Stimulated activated CD4-positive, alpha-beta T cell treated with anti-CD3 and anti-CD28 coated beads, Interleukin-4, amount 100 ng/mL, for 48 hours (primary cell): ENCODE measurements at regions not wholly inside any gene's neighbourhood (a gene's known extent, or its start where the extent isn't known, plus 50 kb on each side); places are given as distances from the start of the nearest gene placed in this dataset.

Experiments
- DNase-seq, 2 donors: peaks; one replicate each; pipeline ENCODE4 v3.0.0-alpha.2; 2020; ENCODE audit warnings: low read depth in 2 of 2

DNA sequence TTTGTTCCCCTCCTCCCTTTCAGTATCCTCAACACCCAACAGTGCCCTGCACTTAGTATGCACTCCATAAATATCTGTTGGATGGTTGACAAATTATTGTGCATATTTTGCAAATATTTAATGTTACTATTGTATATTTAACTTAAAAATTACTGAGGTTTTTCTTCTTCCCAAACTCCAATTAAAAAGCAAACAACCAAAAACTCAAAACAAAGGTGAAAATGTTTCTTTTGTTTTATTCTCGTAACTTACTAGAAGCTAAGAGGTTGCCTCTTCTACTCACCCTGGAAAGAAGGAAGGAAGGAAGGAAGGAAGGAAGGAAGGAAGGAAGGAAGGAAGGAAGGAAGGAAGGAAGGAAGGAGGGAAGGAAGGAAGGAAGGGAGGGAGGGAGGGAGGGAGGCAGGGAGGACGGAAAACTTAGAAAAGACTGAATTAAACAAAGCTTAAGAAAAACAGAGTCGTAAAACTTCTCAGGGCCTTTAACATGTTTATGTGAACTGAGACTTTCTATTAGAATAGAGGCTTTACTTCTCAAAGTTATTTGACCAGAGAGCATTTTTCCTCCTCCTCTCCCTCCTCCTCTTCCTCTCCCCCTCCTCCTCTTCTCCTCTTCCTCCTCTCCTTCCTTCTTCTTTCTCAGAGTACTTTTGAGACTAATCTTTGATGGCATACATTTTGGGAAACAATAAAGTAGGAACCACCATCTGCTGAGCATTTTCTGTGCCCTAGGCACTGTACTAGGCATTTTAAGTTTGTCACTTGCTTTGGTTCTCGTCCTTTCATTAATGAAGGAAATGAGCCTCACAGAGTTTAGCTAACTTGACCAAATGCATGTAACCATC, 396.6 kb upstream of the WWC1 start:
- DNase-seq = no peak

DNA sequence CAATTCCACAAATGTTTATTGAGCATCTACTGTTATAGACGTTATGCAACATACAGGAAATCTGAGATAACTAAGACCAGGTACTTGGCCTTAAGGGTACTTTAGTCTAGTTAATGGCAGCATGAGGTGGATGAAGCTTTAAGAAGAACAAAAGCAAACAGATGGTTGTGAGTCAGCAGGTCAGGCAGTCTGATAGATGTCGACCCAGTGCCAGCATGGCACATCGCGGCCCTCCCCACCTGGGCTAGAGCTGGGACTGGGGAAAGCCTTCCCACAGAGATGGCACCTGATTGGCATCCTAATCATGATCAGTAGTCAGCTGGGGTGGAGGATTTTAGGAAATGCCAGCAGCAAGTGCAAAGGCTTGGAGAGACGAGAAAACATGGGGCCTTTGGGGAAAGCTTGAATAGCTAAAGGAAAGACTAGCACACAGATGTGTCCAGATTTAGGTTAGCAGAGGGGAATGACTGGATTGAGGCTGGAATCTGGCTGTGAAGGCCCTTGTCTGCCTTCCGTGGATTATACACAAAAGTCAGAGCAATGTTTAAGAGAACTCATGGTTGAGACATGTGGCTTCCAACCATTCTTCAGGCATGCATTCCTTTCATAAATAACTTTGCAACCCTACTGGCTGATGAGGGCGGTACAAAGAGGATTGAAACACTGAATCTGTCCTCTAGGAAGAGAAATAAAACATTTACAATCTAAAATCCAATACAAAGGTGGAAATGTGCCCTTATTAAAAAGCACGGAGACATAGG, 395.4 kb upstream of the WWC1 start:
- no peak for DNase-seq

DNA sequence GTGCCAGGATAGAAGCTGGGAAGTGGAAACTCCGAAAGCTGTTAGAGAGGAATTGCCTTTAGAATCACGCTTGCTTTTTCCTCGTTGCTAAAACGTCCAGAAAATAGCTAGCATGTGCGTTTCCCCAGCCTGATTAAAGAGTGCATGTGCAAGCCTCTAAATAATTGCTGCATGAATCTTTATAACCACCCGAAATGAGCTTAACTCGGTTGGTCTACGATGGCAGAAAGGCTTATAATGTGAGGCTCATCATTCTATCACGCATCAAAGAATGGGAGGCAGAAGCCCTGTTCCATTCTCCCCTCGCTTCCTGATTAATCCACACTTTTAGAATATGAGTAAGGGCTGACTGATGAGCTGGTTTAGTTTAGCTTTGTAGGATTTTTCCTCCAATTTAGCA, 394.6 kb upstream of the WWC1 start:
- DNase-seq = no peak

DNA sequence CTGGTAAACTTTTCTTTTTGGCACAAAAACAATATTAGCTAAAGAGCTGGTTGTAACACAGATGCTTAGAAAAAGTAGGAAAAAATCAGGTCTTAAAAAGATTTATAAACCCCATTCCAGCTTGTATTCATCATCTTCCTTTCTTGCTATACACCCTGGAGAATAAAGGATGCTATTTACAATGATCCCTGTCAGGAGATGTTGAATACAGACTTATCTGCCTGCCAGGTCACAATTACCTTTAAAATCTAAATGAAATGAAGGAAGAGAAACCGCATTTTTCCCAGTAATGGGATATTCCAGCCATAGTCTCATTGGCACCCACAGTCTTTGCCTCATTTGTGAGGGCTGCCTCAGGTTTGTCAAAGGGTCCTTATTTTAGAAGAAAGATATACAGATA, 394.1 kb upstream of the WWC1 start:
- DNase-seq = no peak

DNA sequence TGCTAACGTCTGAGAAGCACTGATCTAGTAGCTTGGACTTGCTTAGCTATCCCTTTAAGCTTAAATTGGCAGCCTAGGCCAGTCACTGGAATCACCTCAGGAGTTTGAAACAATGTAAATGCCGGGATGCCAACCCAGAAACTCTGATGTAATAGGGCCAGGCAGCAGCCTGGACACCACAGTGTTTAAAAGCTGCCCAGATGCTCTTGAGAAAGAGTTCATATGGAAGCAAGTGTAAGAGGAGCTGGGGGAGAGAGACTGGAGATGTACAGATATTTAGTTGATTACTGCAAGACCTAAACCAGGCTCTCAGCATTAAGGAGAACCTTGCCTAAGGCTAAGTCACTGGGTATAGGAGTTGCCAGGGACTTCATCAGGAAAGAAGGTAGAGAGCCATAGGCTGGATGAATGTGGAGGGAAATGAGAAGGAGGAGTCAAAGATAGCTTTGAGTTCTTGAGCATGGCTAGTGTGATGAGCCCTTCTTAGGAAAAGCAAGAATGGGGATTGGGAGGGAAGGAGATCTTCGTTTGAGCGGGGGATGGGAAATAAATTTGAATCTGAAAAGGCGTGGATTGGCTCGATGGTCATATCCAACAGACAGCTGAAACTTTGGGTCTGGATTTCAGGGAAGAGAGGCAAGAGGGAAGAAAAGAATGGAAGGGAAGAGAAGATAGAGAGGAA, 392.9 kb upstream of the WWC1 start:
- no peak for DNase-seq

DNA sequence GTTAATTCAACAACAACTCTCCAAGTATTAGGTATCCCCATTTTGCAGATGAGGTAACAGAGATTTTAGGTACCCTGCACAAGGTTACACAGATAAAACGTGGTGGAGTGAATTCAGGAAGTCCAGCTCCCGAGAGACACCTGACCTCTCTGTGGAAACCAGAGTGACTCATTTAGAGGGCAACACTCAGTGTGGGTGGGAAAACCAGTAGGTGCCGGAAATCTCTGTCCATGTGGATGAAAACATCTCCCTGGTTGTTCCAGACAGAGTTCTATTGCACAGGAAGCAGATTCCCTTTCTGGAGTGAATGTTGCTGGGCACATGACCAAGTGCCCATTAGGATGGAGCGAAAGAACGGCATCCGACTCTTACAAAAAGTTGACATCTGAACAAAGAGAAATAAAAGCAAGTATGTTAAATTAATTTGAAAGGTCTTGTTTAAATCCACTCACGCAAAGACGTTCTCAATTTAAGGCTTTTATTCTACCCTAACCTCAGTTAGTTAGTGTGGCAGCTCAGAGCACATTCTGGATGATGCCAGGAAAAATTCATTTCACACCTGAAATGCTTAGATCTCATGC, 391.9 kb upstream of the WWC1 start:
- no peak for DNase-seq

DNA sequence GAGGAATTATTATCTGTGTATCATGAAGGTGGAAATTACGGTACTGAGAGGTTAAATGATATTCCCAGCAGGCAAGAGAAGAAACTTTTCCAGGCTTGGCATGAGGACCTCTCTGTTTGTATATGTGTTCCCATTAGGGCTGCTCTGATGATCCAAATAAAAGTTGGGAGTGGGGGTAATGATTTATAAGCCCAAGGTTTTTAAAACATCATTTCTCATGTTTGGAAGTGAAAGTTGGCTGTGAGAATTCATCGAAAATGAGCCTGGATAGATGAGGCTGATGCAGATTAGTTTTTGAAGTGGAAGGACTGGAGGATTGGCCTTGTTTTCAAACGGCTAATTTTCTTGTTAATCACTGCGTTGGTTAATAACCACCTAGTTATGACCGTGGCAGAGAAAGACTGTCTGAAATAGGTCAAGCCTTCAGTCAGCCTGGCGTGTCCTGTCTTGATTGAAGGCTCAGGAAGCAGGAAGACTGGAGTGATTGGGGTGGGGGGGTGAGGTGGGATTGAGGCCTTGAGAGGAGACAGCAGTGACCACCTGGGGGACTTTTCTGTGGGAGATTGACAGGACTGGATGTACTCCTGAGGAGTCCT, 391.0 kb upstream of the WWC1 start:
- no peak for DNase-seq

DNA sequence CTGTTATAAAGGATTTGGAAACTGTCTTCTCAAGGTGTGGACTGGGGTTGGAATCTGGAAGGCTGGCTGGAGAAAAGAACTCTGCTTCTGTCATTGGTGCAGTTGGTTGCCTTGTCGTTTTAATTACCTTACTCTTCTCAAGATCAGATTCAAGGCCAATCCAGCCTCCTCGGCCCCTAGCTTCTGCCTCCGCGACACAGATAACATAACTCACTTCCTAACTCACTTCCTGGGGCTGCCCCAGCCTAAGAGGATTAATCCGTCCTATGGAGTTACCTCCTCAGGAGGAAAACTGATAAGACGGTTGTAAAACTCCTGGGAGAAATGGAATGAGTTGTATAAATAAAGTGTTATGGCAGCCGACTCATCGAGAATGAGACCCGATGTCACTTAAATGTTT, 389.1 kb upstream of the WWC1 start:
- no peak for DNase-seq

DNA sequence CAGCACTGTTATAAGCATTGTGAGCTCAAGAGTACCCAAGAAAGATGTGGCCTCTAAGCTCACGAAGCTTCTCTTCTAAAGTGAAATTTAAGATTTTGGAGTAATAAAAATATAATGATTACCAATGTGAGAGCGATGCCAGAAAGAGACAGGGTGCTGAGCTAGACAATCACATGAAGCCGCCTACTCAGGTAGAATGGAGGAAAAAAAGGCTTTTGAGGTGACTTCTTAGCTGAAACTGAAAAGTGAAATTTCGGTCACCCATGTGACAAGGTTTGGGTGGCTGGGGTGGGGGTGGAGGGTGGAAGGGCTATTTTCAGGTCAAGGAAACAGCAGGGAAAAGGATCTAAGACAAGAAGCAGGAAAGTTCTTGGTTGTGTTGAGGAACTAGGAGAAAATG, 388.2 kb upstream of the WWC1 start:
- DNase-seq = no peak

DNA sequence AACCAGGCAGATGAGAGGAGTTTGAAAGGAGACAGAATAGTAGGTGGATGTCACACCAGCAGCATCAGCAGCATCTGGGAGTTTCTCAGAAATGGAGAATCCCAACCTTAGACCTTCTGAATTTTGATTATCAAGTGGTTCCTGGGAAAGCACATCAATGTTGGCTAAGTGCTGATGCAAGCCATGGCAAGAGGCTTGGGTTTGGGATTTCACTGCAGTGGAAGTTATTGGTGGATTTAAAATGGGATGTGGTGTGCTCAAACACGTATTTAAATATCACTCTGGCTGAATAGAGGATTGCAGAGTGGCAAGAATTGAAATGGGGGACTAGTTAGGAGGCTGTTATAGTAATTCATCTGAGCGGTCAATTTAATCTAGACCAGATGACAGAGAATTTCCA, 387.8 kb upstream of the WWC1 start:
- no peak for DNase-seq

DNA sequence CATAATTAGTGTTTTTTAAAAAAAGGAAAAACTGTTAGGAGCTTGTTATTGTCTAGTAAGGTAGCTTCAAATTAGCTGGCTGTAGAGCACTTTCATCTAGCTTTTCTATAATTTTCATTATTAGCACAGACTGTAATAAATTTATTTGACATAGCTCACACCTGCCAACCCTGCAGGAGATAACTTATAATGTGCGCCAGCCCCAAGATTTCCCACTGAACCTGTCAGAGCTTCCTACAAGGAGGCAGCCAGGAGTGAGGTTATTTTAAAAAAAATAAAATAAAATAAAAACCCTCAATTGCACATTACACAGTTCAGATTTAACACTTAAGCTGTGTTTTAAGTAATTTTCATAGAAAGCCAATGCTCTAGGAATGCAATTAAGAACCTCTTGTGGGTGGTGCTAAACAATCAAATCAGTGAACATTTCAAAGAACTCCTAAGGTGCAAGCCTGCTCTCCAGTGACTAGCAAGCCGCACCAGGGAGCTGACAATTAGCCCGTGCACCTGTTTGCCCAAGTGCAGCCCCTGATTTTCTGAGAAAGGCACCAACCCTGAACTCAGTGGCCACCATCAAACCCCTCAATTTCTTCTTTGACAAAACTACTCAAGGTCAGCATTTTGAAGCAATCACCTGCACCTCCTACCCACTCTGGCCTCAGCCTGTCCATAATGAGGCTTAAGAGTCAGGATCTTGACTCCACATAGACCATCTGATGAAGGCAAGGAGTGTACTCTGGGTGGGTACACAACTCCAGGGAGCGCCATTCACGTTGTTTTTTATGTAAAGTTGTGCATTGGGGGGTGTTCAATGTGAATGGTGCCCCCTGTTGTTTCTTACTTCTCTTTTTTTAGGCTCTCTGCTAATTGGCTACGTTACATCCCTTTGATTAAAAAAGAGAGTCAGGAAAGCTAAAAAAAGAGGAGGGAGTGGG, 385.3 kb upstream of the WWC1 start:
- DNase-seq = no peak

DNA sequence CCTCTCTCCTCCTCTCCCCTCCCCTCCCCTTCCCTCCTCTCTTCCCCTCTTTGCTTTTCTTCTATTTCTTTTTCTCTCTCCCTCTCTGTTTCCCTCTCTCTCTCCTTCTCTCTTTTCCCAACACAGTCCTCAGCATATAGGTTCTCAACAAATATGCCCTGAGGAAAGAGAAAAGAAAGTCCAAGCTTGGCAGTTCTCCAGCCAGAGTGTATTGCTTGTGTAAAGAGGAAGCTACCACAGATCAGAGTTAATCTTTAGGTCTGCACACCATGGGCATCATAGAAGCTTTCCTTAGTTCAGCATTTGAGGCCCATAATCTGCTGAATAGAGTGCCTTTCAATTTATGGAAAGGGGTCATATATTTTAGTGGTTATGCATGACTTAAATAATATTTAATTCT, 382.8 kb upstream of the WWC1 start:
- no peak for DNase-seq

DNA sequence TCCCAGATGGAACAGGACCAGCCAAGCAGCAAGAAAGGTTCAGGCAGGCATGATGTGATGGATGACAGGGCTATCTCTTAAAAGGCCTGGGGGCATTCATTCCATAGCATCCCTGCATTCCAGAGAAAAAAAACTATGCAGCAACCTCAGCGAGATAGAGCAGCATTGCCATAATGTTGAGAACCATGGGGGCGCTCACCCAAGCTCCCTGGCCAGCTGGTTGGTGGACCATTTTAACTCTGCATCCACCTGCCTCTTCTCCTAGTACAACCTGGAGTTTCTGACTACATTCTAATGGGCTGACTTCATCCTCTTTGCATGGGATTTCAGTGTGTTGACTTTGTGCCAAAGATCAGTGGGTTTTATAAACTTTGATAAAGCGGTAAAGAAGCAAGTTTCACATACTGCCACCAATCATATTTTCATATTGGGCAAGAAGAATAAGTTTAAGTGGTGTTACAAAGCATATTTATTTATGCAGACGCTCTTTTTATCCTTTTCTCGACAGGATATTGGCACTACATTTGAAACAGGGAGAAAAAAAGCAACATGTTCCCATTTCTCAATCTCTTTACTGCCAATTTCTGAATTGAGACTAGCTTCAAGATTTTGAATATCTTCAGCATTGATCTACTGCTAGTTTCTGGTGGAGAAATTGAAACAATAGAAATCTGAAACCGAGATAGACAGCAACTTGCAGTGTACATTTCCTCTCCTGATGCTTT, 378.3 kb upstream of the WWC1 start:
- no peak for DNase-seq

DNA sequence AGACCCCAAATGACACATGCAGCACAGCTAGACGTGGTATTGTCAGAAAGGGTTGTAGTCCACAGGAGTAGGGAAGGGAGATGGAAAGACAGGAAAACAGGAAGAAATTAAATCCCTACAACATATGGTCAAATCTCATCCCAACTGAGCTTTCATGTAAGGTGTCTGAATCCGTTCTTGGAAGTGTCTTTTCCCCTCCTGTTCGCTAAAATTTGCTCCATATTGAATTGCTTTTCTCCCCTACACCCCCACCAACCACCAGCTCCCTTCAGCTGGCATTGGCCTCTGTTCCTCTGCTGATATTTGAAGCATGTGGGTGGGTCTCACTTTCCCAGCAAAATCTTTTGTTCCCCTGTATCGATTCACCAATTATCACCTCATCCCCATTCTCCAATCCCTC, 376.2 kb upstream of the WWC1 start:
- DNase-seq = no peak

DNA sequence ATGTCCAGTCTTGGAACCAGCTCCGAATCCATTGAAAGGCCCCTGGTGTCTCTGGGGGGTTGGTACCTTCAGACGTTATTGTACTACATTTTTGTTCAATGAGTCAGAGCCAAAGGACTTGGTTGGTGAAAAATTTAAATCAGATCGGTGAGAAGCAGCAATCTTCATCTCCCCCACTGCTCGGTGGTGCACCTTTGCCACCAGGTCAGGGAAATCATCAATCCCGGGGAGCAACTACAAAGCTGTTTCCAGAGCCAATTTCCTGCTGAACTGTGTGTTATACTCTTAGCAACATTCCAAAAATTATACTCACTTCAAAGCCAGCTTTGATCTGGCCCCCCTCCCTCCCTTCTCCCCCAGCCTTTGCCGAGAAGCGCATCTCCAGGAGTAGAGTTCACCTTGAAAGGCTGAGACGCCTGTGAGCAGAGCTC, 375.2 kb upstream of the WWC1 start:
- no peak for DNase-seq

DNA sequence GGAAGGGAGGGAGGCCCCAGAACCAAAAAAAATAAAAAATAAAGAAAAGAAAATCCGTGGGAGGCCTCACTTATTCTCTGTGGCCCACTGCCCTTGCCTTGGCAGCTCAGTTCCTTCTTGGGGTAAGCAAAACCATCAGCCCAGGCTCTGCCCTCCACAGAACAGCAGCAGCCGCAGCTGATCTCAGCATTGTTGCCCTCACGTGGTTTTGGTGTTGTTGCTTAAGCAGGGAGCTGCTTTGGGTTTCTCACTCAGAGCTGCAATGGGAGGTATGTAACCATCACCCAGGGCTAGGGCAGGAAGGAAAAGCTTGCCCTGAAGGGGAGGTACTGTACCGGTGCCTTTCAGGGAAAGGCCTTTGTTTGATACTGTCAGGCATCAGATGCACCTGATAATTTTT, 374.7 kb upstream of the WWC1 start:
- no peak for DNase-seq

DNA sequence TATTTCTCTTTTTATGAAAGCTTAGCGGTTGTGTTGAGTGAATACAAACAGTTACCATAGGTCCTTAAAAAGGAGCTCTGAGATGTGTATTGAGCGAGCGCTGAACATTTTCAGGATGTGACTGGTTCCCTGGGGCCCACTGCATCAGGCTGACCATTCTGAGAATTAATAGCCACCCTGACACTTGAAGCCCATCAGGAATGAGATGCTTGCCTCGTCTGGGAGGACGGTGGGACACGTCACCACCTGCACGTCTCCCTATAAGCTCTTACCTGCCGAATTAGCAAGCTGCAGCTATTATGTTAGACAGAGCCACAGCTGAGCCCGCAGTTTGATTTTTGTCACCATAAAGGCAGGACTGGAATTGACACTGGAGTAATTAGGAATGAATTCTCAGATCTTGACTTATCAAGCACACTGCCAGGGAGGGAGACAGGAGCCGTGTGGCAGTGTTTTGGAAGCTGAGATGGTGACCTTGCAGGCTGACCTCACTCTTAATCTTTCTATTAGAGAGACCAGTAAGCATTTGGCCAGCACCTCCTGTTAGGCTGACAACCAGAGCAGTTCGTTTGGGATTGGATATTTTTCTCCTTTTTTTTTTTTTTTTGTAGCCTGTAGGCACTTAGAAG, 373.1 kb upstream of the WWC1 start:
- no peak for DNase-seq

DNA sequence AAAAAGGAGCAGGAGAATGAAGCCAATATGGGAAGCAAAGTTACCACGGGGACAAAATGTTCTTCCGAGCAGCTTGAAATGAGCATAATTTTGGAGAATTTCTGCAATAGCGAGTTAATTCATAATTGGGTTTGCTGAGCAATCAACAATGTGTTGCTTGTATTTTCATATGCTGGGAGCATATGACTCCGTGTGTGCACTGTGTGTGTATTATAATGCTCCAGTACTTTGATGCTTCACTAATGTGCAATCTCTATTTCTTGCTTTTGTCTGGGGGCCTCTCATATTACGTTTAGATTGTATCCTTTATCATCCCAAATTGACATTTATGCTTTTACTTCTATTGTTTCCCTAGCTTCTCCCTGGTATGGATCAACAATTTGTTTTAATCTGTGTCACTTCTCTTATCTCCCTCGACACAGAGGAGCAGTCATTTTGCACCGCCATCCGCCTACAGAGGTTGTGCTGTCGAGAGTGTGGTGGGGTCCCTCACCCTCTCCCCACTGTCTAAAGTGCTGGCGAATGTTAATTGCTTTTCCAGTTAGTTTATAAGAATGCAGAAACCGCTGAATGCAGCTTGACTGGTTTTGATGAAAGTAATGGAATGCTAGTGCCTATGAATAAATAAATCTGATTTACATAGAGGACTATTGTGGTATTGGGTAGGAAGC, 372.5 kb upstream of the WWC1 start:
- no peak for DNase-seq

DNA sequence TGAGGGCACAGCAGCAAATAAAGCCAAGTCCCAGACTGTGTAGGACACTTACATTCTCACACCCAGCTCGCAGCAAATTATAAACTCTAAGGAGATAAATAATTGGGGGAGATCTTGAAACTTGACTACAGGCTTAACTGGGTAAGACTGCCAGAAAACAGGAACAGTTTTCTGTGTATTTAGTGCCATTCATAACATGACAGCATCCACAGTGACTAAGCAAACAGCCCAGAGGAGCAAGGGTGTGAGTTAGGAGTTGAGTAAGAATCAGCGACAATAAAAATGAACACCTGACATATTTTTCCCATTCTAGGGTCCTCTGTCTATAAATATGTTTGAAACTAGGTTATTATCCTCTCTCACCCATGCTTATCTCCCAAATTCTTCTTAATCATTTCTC, 370.9 kb upstream of the WWC1 start:
- no peak for DNase-seq
